NOMO-1 (cell line): ENCODE measurements at regions not wholly inside any gene's neighbourhood (a gene's known extent, or its start where the extent isn't known, plus 50 kb on each side); places are given as distances from the start of the nearest gene placed in this dataset.
"Not testable (repeated sequence)": the region's sequence is repeated elsewhere in the genome, so short reads cannot be mapped to it uniquely, and the experiment has no call there.

Experiments
- DNase-seq, 2 experiments: peaks; one replicate each; lab custom pipeline; 2025; ENCODE audit not compliant: unreplicated experiment in 2 of 2; lab: John Stamatoyannopoulos, UW

DNA sequence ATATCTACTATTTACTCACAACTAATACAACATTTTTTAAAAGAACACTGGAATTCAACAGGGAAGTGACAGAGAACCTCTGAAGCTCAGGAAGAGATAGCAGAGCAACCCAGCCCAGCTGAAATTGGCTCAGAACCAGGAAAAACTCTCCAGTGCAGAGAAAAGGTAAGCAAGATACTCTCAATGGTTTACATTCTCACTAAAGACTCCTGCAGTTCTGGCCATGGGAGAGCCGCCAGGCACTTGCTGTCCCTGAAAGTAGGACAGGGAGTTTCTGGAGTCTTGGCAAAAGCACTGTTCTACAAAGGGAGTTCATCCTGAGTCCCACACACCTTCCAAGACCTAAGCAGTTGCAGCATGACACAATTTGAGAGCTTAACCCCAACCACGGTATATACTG lies 330.8 kb downstream of the TRIM36 start:
- no peak for DNase-seq

DNA sequence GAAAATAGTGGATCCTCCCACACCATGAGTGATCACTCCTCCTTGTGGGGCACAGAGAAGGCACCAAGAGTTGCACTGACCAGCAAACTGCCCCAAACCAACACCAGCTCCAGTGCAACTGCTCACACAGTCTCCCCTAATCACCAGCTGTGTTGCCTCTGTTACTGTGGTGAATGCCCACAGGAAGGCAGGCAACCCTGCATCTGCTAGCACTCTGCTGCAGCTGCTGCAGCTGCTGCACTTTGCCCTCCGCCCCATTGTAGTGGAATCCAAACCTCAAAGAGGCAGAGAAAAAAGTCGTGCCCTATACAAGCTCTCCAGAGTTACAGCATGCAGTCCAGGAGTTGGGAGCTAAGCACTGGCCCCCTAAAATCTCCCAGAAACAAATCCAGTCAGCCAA lies 339.6 kb downstream of the TRIM36 start:
- DNase-seq: no peak

DNA sequence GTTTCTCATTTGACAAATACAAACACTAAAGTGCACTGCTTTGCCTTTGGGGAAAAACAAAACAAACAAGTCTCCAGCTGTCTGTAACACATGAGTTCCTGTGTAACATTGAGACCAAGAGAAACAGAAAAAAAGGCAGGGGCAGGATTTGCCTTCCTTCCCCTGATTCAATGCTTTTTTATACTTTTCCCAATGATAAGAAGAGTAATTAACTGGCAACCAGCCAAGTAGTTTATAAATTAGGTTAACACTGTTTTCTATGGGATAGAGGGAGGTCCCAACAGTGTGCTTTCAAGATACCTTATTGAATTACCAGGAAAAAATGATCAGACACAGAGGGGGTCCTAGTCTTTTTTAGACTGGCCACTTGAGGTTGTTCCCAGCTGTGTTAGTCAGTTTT lies 346.8 kb downstream of the TRIM36 start:
- no peak for DNase-seq

DNA sequence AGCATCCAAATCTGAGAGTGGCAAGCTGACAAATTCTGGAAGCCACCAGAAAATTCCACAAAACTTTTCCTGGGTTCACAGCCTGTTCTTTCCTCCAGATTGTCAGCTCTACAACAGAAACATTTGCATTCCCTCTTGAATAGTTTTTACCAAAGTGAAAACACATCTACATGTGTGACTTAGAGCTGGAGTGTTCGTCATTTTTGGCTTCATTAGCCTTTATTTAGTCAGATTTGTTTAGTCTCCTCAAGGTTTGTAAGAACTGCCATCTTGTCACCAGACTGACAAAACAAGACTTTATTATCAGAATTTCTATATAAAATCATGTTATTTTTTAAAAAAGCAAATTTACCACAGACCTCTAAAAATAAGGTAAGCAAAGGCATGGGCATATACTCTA lies 347.3 kb downstream of the TRIM36 start:
- DNase-seq: no peak

GRCh38 chr5:114790403-114790792 lies 379.3 kb downstream of the TRIM36 start:
- no peak for DNase-seq

DNA sequence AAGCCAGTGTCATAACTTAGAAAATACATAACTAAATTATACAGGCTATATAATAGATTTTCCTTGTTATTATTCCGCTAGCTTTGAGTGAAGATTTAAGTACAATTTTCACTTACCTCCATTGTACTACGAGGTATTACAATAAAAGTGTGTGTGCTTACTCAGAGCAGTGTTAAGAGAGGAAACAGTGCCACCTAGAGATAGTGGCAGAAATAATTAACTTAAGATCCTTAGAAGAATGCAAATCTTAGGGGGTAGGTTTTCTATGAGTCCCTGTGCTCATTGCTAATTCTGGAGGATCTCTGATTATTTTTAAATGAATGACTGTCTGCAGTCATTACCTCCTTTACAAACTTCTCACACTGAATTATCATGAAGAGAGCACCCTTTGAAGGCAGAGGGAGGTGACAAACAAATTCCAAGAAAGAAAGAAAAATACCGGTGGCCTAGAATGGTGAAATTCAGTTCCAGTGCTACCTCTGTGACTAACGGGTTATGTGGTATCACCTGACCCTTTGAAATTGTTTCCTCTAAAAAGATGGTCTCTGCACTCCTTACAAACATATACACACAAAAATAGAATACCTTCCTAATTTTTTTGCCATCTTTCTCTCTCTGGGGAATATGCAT lies 379.8 kb downstream of the TRIM36 start:
- DNase-seq: peak in 1 of 2 experiments; percentile 43

GRCh38 chr5:114782869-114783268 lies 386.8 kb downstream of the TRIM36 start:
- no peak for DNase-seq

GRCh38 chr5:114782177-114782576 lies 387.5 kb downstream of the TRIM36 start:
- no peak for DNase-seq

DNA sequence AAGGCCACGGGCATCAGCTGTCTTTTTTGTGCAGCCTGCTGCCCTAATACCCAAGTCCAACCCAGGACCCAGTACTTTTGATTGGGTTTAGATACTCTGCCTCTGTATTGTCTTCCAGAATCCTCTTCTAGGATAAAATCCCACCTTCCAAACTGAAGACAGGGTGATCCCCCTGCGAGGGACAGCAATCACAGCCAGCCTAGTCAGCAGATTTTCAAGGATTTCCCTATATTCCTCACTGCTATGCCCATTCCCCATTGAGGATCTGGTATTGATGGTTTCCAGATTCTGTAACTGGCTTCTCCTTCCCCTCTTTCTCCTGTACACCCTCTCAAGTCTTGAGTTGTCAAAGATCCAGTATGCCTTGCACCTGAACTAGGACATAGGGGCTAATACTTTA lies 389.4 kb downstream of the TRIM36 start:
- no peak for DNase-seq

- no peak for DNase-seq
Observed at GRCh38 chr5:114744406-114744805, 382.5 kb downstream of the KCNN2 start.

GRCh38 chr5:114734238-114734637 lies 372.4 kb downstream of the KCNN2 start:
- DNase-seq: no peak

DNA sequence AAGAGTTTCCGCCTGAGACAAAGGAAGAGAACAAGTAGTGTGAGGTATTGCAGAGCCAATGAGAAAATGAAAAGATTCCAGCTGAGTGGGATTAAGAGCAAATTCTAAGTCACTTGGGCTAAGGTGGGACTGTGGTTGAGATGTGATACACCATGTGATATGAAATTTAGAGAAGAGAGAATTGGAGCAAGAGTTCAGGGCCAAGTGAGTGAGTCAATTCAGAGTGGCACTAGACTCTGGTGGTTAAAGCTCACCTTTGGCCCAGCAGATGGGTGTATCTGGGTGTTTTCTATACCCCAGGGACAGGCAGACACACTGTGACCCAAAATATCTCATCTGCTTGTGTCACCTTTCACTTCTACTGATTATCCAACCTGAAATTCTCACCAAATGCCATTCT lies 368.1 kb downstream of the KCNN2 start:
- DNase-seq: no peak

- DNase-seq: no peak
Observed at GRCh38 chr5:114727358-114727757, 365.5 kb downstream of the KCNN2 start.

DNA sequence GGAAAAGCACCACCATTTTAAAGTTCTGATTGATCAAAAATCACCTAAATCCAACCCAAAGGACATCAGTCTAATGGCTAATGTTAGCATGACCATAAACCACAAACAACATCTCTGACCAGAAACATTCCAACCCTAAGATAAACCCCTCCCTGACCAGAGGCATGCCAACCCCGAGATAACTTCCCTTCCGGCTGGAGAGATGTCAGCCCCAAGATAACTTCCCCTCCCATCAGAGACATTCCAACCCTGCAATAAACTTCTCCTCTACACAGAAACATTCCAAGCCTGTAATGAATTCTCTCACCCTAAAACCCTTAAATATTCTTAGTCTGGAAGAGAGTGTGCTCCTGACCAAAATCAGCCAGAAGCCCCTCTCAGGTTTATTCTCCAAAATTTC lies 364.3 kb downstream of the KCNN2 start:
- DNase-seq: no peak

GRCh38 chr5:114719268-114719667 lies 357.4 kb downstream of the KCNN2 start:
- DNase-seq: no peak

GRCh38 chr5:114716955-114717354 lies 355.1 kb downstream of the KCNN2 start:
- DNase-seq: no peak

GRCh38 chr5:114704225-114704893 lies 342.5 kb downstream of the KCNN2 start:
- DNase-seq: not testable (repeated sequence)

DNA sequence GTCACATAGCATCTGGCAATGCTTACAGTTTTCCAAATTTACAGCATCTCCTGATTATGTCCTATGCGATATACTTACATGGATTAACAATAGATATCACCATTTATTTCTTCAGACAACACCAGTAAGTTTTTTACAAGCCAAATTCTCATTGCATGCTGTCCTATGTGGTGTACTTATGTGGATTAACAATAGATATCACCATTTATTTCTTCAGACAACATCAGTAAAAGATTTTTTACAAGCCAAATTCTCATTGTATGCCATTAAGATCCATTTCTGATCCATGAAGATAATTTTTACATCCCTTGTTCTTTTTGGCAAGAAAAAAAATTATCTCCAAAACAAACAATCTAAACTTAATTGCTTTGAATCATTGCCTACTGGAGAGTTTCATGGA lies 340.9 kb downstream of the KCNN2 start:
- no peak for DNase-seq

DNA sequence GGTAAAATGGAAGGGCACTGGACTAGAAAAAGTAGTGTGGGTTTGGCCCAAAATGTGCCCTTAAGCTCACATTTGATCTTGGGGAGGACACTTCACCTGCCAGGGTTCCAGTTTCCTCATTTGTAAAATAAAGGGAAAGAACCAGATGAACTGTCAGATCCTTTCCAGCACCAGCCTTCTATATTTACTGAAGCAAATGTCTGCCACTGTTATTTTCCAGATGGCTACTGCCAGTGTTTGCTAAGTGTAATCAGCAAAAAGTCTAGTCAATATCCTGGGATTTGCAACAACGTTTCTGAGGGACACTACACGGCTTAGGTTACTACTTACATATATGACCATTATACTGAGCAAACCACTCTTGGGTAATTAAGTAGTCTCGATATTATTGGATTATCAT lies 340.3 kb downstream of the KCNN2 start:
- no peak for DNase-seq

DNA sequence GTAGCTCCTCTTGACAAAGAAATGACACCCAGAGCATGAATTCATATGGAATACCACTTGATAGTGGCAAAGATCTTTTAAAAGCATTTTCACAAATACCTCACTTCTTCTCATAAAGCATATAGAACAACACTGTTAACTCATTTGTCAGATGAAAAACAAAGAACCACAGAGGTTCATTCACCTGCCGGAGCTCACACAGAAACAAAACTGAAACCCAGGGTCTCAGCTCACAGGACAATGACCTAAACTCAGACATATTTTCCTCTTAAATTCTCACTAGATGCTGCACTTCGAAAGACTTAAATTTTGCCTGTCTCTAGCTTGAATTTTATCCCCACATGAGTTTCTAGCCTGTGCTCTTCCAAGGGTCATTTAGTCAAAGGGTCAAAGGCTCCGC lies 339.0 kb downstream of the KCNN2 start:
- no peak for DNase-seq

GRCh38 chr5:114695292-114695904 lies 333.5 kb downstream of the KCNN2 start:
- no peak for DNase-seq

- no peak for DNase-seq
Observed at GRCh38 chr5:114686356-114686755, 324.5 kb downstream of the KCNN2 start.
